Brain microvascular endothelial cell (primary cell): ENCODE measurements at regions not wholly inside any gene's neighbourhood (a gene's known extent, or its start where the extent isn't known, plus 50 kb on each side); places are given as distances from the start of the nearest gene placed in this dataset.

Experiments used
- DNase-seq: peaks from one replicate; pipeline ENCODE4 v3.0.0-alpha.2; 2020
- H3K27ac ChIP-seq: fragments of 250-450 bp; sonication (Bioruptor Pico); 2 replicates; pipeline ENCODE4 v1.5.1; 2020; ENCODE audit warnings: mild to moderate bottlenecking, moderate library complexity
- H3K27me3 ChIP-seq: fragments of 250-450 bp; sonication (Bioruptor Pico); replicated peaks from 2 replicates; pipeline ENCODE4 v1.5.1; 2020; ENCODE audit warnings: mild to moderate bottlenecking
- H3K36me3 ChIP-seq: fragments of 250-450 bp; sonication (Bioruptor Pico); replicated peaks from 2 replicates; pipeline ENCODE4 v1.5.1; 2020; ENCODE audit warnings: mild to moderate bottlenecking
- H3K4me3 ChIP-seq: 2 replicates; pipeline ENCODE4 v1.5.1; 2011; ENCODE audit warnings: low read depth, mild to moderate bottlenecking, control low read depth, low read length, moderate library complexity
- in situ Hi-C: cut with HindIII; loops from 2 replicates; pipeline ENCODE4 v1.10.0; 2017; ENCODE audit warnings: low sequenced_read_pairs, low pct_ligation_motif_present
- TF ChIP-seq, protein P1 (sequence below): IDR thresholded peaks from 2 replicates; pipeline ENCODE4 v1.5.1; 2011; ENCODE audit warnings: low read depth, mild to moderate bottlenecking, moderate library complexity, low read length, control low read depth, inconsistent platforms; ENCODE audit errors: missing control alignments

DNA sequence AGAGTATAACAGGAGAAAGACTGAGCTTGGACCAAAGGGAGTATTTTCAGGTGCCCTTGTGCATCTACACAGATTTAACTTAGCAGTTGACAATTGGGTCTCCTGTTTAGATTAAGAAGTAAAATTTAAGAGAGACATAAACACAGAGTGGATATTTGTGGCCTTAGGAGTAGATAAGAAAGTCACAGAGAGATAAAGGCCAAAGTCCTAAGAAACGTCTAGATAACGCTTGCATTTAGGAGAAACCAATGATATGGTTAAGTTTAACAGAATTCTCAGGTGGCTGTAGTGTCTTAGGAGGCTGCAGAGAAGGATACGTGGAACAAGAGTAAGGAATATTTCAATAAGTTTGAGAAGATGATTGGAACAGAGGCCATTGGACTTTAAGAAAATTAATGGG, 155.0 kb upstream of the DAB2 start:
- TF ChIP-seq, protein P1, sequence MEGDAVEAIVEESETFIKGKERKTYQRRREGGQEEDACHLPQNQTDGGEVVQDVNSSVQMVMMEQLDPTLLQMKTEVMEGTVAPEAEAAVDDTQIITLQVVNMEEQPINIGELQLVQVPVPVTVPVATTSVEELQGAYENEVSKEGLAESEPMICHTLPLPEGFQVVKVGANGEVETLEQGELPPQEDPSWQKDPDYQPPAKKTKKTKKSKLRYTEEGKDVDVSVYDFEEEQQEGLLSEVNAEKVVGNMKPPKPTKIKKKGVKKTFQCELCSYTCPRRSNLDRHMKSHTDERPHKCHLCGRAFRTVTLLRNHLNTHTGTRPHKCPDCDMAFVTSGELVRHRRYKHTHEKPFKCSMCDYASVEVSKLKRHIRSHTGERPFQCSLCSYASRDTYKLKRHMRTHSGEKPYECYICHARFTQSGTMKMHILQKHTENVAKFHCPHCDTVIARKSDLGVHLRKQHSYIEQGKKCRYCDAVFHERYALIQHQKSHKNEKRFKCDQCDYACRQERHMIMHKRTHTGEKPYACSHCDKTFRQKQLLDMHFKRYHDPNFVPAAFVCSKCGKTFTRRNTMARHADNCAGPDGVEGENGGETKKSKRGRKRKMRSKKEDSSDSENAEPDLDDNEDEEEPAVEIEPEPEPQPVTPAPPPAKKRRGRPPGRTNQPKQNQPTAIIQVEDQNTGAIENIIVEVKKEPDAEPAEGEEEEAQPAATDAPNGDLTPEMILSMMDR = no peak

DNA sequence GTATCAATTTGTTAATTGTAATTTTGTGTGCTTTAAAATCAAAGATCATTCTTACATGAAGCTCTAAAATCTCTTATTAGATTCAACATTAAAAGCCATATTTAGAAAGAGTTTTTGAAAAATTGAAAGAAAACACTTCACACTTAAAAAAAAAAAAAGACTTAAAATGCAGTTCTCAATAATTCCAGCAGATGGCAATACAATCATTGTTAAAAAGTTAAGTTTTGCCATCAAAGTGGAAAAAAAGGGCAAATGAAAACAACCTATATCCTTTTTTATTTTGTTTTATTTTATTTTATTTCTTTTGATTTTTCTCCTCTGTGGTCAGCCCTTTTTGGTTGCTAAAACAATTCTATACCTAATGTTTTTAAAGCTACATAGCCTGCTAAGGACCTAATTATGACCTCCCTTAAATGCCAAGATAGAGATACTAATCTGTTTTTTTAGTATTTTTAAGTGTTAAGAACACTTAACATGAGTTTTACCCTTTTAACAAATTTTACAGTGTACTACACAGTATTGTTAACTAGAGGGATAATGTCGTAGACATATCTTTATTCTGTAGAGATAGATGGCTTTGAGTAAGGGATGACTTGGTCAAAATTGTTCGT, 154.2 kb upstream of the DAB2 start:
- in situ Hi-C loops = no loop called here
- H3K36me3 ChIP-seq = no peaks in the 10 kb centered on the region
- DNase-seq = no peak
- no peak overlapping the region for H3K27ac ChIP-seq
- no peak overlapping the region for H3K4me3 ChIP-seq
- H3K27me3 ChIP-seq = no peaks in the 10 kb centered on the region
- TF ChIP-seq, protein P1 = no peak

More for the DNA sequence above, 155.0 kb upstream of the DAB2 start:
- no peaks in the 10 kb centered on the region for H3K36me3 ChIP-seq
- no peak overlapping the region for H3K4me3 ChIP-seq
- H3K27me3 ChIP-seq = no peaks in the 10 kb centered on the region
- no peak overlapping the region for H3K27ac ChIP-seq
- DNase-seq = no peak
- in situ Hi-C loops = no loop called here

DNA sequence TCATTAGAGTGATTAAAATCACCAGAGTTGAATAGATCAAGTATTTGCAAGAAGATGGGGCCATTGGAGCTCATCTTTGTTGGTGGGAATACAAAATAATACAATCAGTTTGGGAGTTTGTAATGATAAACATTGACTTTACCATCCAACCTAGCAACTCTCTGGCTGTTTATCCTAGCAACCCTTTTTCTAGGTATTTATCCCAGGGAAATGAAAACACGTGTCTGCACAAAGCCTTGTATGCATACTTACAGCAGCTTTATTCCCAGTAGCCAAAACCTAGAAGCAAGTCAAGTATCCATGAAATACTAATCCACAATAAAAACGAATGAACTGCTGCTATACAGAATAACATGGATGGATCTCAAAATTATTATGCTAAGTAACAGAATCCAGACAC, 152.7 kb upstream of the DAB2 start:
- Histone ChIP-seq H3K27ac (no peak overlapping the region), H3K36me3 (no peaks in the 10 kb centered on the region), H3K27me3 (no peaks in the 10 kb centered on the region), H3K4me3 (no peak overlapping the region)
- TF ChIP-seq, protein P1 = no peak
- in situ Hi-C loops = no loop called here
- no peak for DNase-seq

DNA sequence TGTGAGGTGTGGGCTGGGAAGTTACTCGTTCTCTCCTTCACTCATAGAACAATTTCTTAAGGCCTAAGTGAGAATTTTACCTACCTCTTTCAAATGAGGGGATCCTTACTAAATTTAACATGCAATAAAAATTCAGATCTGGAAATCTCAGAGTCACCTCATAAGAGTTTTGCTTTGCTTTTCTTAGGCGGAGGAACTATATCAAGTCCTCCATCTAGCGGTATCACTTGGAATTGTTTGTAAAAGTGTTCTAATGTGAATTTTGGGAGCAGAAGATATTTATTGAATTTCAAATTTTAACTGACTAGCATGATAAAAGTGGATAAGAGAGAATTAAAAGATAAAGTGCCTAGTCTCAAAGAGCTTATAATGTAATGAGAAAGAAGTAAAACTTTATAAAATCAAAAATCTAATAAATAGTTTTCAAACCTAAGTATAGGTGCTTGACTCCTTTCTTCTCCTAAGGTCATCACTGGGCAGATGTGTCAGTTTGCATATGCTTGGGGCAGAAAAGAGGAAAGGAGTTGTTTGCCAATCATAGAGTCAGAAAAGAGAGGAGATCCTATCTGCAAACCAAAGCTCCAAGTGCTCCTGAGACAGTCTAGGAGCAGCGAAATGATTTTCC, 145.7 kb upstream of the DAB2 start:
- H3K27ac ChIP-seq = no peak overlapping the region
- TF ChIP-seq, protein P1 = peak; percentile 42
- H3K36me3 ChIP-seq = no peaks in the 10 kb centered on the region
- no peaks in the 10 kb centered on the region for H3K27me3 ChIP-seq
- no peak overlapping the region for H3K4me3 ChIP-seq
- in situ Hi-C loops = no loop called here
- peak; percentile 14 for DNase-seq

DNA sequence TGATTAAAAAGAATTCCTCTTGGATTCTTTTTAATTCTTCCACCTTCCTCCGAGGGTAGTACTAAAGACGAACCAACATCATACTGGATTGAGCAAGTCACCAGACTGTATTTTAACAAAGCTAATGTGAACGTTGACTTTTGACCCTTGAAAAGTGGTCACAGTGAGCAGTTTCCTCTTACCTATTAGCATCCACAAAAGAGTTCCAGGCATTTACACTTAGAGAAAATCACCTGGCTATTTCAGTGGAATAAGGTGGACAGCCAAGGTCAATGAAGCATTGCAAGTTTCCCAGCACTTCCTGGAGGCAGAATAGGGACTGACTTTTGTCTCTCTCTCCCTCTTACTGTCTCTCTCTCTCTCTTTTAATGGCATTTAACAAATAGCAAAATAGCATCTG, 145.1 kb upstream of the DAB2 start:
- H3K27ac ChIP-seq = no peak overlapping the region
- in situ Hi-C loops = no loop called here
- no peak for DNase-seq

More for the DNA sequence above, 145.1 kb upstream of the DAB2 start:
- Histone ChIP-seq H3K27me3 (no peaks in the 10 kb centered on the region), H3K4me3 (no peak overlapping the region), H3K36me3 (no peaks in the 10 kb centered on the region)
- TF ChIP-seq, protein P1 = no peak
